A673 (cell line): ENCODE measurements at regions not wholly inside any gene's neighbourhood (a gene's known extent, or its start where the extent isn't known, plus 50 kb on each side); places are given as distances from the start of the nearest gene placed in this dataset.

Experiments
- CTCF ChIP-seq: fragments of 300-800, 200-600 bp; sonication (generic); conservative IDR thresholded peaks from 2 replicates; pipeline ENCODE4 v1.5.1; 2017; ENCODE audit warnings: low read depth, mild to moderate bottlenecking, antibody characterized with exemption, low read length, moderate library complexity, mixed read lengths
- EZH2 ChIP-seq: fragments of 200-600 bp; sonication (generic); IDR thresholded peaks from 2 replicates; pipeline ENCODE4 v1.6.1; 2017; ENCODE audit warnings: borderline replicate concordance, low read depth, mild to moderate bottlenecking, mixed read lengths, antibody characterized with exemption, low read length; ENCODE audit not compliant: poor library complexity, severe bottlenecking

DNA sequence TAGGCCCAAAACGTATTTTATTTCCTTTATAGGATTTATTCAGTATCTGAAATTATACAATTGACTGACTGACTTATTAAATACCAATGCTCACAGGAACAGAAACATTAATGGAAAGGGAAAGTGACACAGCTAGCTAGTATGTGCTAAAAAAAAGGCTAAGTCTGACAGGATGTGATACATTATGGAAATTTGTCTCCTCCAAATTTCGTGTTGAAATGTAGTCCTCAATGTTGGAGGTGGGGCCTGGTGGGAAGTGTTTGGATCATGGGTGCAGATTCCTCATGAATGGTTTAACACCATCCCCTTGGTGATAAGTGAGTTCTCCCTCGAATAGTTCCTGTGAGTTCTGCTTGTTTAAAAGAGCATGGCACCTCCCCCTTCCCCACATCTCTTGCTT lies 70.6 kb upstream of the WDR75 start:
- no peak for TF ChIP-seq EZH2
- no peak for TF ChIP-seq CTCF
